GOT3 (cell line): ENCODE measurements at regions not wholly inside any gene's neighbourhood (a gene's known extent, or its start where the extent isn't known, plus 50 kb on each side); places are given as distances from the start of the nearest gene placed in this dataset.
"Not testable (repeated sequence)": the region's sequence is repeated elsewhere in the genome, so short reads cannot be mapped to it uniquely, and the experiment has no call there.

Experiments used
- DNase-seq: peaks from one replicate; lab custom pipeline; 2025; ENCODE audit warnings: mixed read lengths; lab: John Stamatoyannopoulos, UW

DNA sequence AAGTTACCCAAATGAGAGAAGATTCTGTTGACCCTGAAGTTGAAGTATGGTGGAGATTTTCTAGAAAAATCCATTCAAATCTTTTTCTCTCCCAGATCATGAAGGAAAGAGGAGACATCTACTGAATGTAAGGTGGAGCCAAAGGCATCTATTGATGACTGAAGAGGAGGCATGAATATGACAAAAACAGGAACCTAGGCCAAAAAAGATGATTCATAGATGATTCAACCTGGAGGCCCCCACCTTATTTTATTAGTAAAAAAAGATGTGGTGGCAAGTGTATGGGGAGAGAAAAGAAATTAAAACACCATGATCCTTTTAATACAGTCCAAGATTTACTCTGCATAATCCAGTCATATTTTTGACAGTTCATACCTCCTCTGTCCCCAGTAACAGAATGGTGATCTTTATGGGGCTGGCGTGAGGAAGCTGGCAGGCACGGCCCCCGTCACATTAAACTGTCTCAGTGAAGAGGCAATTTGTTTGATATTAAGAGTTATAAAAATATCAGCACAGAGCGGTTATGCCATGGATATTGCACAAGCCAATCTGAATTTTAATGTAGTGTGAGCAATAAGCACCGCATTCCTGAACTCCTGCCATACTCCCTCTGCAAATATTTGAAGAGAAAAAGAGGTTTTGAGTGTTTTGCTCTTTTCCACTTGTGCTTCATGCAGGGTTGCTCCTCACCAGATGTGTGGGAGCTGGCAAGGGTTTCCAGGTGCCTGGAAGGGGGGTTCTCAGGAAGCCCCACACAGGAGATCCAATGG, 94.4 kb downstream of the TRIM43 start:
- not testable (repeated sequence) for DNase-seq

- not testable (repeated sequence) for DNase-seq
These were observed 96.1 kb downstream of the TRIM43 start for GRCh38 chr2:95687852-95688251.

DNA sequence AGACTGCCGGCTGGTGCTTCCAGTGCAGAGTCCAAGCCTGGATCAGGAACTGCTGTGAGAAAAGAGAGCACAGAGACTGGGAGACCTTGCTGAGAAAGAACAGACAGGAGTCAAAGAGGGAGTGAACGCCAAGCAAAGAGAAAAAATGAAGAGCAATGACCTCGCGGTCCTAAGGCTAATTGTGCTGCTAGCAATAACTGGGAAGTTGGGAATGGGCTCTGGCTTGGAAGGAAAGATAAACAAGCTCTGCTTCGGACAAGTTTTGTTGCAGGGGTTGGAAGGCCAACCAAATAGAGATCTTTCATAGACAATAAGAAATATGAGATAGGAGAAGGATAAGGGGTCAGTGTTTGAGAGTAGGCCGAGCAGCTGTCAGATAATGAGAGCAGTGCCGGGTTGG, 99.4 kb downstream of the TRIM43 start:
- not testable (repeated sequence) for DNase-seq

- DNase-seq, result not testable (repeated sequence)
These were observed 101.5 kb downstream of the TRIM43 start for GRCh38 chr2:95693071-95693846.

GRCh38 chr2:95695613-95696012, 103.8 kb downstream of the TRIM43 start:
- no peak for DNase-seq

DNA sequence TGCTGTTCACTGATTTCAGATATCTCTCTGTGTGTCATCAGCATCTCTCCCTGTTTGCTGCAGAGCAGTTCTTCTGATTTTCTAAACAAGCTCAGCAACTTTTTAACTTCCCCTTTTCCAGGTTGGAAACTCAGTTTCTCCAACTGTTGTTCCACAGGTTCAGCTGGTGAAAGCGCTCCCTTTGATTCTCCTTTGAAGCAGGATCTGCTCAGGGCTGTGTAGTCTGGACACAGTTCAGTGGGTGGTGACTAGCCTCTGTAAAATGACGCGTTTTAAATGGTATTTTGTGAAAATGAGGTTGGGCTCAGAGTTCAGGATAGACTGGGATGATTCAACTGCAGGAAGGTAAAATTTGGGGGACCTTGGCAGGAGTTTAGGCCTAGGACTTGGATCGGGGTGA, 106.3 kb downstream of the TRIM43 start:
- no peak for DNase-seq

- DNase-seq, result not testable (repeated sequence)
These were observed 107.7 kb downstream of the TRIM43 start for GRCh38 chr2:95699201-95700184.

- DNase-seq, result no peak
These were observed 108.7 kb downstream of the TRIM43 start for GRCh38 chr2:95700519-95700918.

DNA sequence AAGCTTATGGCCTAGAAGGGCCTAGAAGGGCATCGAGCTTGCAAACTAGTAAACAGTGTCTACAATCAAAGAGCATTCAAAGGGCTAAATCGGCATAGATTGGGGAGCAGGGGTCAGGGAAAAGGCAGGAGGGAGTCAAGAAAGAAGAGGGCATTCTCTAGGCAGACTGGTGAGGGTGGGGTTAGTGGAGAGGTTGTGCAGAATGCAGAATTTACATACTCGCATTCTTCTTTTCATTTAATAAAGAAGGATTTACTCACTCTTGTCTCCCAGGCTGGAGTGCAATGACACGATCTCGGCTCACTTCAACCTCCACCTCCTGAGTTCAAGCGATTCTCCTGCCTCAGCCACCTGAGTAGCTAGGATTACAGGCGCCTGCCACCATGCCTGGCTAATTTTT, 110.7 kb downstream of the TRIM43 start:
- no peak for DNase-seq

GRCh38 chr2:95707161-95707560, 115.4 kb downstream of the TRIM43 start:
- not testable (repeated sequence) for DNase-seq

GRCh38 chr2:95707837-95708236, 116.0 kb downstream of the TRIM43 start:
- no peak for DNase-seq

DNA sequence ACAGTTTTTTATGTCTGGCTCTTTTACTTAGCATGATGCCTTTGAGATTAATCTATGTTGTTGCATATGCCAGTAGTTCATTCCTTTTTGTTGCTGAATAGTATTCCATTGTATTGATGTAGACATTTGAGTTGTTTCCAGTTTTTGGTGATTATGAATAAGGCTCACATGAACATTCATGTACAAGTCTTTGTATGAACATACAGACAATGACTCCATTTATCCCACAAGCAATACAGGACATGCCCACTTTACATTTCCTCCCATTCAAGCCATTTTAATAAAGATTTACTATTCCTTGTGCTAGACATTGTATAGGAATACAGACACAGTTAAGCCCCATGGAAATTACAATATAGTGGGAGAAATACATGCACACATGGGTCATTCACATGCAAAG, 118.0 kb downstream of the TRIM43 start:
- no peak for DNase-seq

DNA sequence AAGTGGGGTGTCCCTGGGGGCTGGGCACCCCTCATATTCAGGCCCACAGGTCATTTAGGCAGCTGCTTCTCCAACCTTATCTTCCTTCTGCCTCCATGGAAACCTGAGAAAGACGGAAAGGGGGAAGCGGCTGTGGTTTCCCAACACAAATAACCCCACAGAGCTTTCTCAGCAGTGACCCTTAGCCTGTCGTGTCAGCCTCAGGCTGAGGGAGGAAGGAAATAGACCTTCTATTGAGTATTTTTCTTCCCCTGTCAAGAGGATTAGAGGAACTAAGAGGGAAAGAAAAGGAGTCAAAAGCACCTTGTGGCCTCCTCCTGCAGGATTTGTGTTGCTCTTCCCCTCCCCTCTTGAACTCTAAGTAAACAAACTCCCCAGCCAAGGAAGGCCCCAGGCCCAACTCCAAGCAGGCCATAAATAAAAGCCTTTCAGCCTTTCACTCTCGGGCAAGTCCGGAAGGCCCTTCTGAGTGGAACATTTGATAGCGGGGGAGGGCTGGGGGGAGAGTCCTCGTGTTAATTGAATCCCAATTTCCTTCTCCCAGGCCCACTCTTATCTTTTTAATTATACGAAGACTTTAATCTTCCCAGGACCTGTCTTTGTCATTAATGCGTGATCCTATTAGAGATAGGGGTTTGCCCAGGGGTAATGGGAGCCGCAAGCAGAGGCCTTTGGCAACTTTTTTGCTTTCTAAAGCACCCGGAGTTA, 121.8 kb downstream of the TRIM43 start:
- DNase-seq, result not testable (repeated sequence)

GRCh38 chr2:95714398-95714797, 122.6 kb downstream of the TRIM43 start:
- DNase-seq, result not testable (repeated sequence)

GRCh38 chr2:95719473-95720060, 127.8 kb downstream of the TRIM43 start:
- no peak for DNase-seq

- DNase-seq, result no peak
These were observed 129.9 kb downstream of the TRIM43 start for GRCh38 chr2:95721726-95722125.

DNA sequence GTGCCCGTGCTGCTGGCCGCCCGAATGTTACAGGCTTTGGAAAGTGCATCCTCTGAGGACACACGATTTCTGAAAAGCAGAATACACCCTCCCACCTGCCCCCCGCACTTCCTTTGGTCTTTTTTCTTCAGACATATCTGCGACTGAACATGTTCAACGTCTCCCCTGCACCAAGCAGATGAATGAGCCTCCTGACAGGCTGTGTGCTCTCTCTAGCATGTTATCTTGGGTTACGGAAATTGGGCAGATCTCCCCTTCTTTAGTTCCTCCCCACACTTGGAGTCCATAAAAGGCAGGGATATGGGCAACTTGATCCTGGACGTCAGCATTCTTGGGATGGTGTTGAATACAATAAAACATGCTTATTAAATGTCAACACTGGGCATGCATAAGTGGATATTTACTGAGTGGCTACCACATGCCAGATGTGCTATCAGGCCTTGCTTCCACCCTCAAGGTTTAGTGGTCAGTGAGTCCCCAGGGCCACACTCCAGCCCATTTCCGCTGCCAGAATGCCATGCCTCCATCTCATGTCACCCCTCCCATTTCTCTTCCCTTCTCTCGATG, 130.4 kb downstream of the TRIM43 start:
- DNase-seq, result no peak

DNA sequence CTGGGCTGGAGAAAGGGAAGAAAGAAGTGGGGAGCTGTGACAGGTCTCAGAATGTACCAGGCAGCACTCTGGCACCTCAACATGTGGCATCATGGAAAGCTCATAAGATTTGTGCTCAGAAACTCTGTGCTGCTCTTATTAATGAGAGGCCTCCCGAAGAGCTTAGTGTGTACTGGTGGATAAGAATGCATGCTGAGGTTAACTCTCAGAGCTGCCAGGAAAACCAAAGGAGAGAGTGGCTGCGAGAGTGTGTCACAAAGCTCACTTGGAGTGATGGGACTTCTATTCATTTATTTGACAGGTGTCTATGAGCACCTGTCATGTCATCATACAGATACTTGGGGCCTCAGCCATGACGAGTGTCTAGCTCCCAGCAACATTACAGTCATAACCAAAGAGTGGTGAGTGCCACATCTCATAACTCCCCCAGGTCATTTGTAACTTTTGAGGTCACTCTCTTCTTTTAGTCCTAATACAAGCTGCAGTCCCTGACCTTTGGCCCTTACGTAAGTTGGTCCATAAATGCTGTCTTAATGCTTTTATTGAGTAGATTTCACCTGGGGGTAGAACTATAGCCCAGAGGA, 131.9 kb downstream of the TRIM43 start:
- DNase-seq, result not testable (repeated sequence)

GRCh38 chr2:95725191-95725590, 133.4 kb downstream of the TRIM43 start:
- not testable (repeated sequence) for DNase-seq

DNA sequence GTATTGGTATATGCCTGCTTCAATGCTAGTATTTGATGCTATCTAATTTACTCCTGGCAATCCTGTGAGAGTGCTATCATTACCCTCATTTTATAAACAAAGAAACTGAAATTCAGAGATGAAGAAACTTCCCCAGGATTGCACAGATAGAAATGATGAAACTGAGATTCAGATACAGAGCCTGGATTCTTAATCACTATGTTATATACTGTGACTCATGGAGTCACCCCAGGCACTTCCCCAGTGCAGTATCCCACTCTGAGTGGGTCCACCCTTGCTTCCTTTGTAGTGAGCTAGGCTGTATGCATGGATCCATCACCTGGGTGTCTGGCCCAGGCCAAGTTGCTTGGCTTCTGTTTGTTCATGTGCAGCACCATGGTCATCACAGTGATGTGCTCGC, 133.9 kb downstream of the TRIM43 start:
- DNase-seq, result not testable (repeated sequence)
